ENCODE measurements at regions not wholly inside any gene's neighbourhood (a gene's known extent, or its start where the extent isn't known, plus 50 kb on each side); places are given as distances from the start of the nearest gene placed in this dataset.

DNA sequence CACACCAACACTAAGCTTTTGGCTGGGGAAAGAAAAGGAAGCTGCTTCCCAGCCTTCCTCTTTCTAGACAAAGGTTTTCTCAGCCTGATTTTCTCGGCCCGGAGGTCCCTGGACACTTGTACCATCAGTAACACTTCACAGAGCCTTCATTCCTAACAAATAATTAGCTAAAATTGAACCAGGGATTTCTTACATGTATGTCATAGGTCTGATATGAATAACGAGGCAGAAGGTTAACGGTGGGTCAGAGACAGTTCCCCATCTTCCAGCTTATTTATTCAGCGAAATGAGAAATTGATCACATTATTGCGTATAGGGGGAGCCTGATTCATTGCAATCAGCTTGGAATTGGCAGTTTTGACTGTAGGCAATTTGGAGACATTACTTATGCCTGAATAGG, 142.5 kb downstream of the SALL1 start:
- DNase-seq = no peak
- Histone ChIP-seq H3K4me1 (ENCODE audit: control insufficient read depth, low read depth, low read length) (peaks cover 2% of the 10 kb centered on the region), H3K79me2 (ENCODE audit: control insufficient read depth, insufficient read depth, low read length) (no peaks in the 10 kb centered on the region), H3K9ac (ENCODE audit: low read length) (no peak overlapping the region), H2AK5ac (ENCODE audit: low read length) (no peak overlapping the region), H3K27me3 (ENCODE audit: insufficient read depth, low read length, poor library complexity) (no peaks in the 10 kb centered on the region), H3K27ac (ENCODE audit: low read depth, low read length) (no peak overlapping the region), H3K36me3 (ENCODE audit: control insufficient read depth, insufficient read depth, low read length) (no peaks in the 10 kb centered on the region), H3K4me3 (ENCODE audit: low read length) (no peak overlapping the region), H4K8ac (ENCODE audit: low read depth, low read length) (no peak overlapping the region), H2BK5ac (ENCODE audit: low read length) (no peak overlapping the region), H3K23ac (ENCODE audit: low read length) (no peak overlapping the region), H3K18ac (ENCODE audit: low read length) (no peak overlapping the region), H2BK120ac (ENCODE audit: low read depth, low read length) (no peak overlapping the region), H3K79me1 (ENCODE audit: low read length) (no peaks in the 10 kb centered on the region), H3K56ac (ENCODE audit: low read length) (no peak overlapping the region), H4K5ac (ENCODE audit: low read length) (no peak overlapping the region), H2BK15ac (replicated peaks; ENCODE audit: low read depth) (no peak overlapping the region), H3K4ac (ENCODE audit: low read depth, low read length) (no peak overlapping the region), H3K4me2 (ENCODE audit: low read length) (no peak overlapping the region)
- WGBS (ENCODE audit: extremely low coverage, insufficient coverage, low lambda C conversion rate) = no CpG with 5 or more reads among the region's 6 CpGs

DNA sequence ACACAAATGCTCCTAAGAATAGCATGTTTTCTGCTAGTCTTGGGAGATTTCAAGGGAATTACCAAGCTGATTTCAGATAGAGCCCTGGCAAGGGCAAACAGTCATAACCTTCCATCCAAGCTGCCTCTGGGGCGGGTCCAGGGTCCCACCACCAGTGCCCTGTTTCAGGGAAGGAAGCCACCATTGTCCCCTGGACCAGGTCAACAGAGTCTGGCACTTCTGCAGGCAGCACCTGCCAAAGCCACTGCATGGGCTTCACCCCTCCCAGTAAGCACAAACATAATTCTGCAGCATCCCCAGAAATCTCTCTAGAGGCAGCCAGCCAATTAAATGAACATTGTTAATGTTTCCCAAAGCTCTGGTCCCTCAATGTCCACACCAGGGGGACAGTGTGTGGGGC, 143.0 kb downstream of the SALL1 start:
- Histone ChIP-seq H3K27me3 (ENCODE audit: insufficient read depth, low read length, poor library complexity) (no peaks in the 10 kb centered on the region), H3K56ac (ENCODE audit: low read length) (no peak overlapping the region), H2BK15ac (replicated peaks; ENCODE audit: low read depth) (no peak overlapping the region), H4K5ac (ENCODE audit: low read length) (no peak overlapping the region), H3K4me1 (ENCODE audit: control insufficient read depth, low read depth, low read length) (peaks cover 2% of the 10 kb centered on the region), H3K4me3 (ENCODE audit: low read length) (no peak overlapping the region), H2AK5ac (ENCODE audit: low read length) (no peak overlapping the region), H3K36me3 (ENCODE audit: control insufficient read depth, insufficient read depth, low read length) (no peaks in the 10 kb centered on the region), H2BK5ac (ENCODE audit: low read length) (no peak overlapping the region), H3K4ac (ENCODE audit: low read depth, low read length) (no peak overlapping the region), H3K18ac (ENCODE audit: low read length) (no peak overlapping the region), H2BK120ac (ENCODE audit: low read depth, low read length) (no peak overlapping the region), H3K9ac (ENCODE audit: low read length) (no peak overlapping the region), H3K4me2 (ENCODE audit: low read length) (no peak overlapping the region), H3K79me1 (ENCODE audit: low read length) (no peaks in the 10 kb centered on the region), H3K79me2 (ENCODE audit: control insufficient read depth, insufficient read depth, low read length) (no peaks in the 10 kb centered on the region), H3K23ac (ENCODE audit: low read length) (no peak overlapping the region), H4K8ac (ENCODE audit: low read depth, low read length) (no peak overlapping the region), H3K27ac (ENCODE audit: low read depth, low read length) (no peak overlapping the region)
- DNase-seq = no peak
- no CpG with 5 or more reads among the region's 1 CpG for WGBS (ENCODE audit: extremely low coverage, insufficient coverage, low lambda C conversion rate)

DNA sequence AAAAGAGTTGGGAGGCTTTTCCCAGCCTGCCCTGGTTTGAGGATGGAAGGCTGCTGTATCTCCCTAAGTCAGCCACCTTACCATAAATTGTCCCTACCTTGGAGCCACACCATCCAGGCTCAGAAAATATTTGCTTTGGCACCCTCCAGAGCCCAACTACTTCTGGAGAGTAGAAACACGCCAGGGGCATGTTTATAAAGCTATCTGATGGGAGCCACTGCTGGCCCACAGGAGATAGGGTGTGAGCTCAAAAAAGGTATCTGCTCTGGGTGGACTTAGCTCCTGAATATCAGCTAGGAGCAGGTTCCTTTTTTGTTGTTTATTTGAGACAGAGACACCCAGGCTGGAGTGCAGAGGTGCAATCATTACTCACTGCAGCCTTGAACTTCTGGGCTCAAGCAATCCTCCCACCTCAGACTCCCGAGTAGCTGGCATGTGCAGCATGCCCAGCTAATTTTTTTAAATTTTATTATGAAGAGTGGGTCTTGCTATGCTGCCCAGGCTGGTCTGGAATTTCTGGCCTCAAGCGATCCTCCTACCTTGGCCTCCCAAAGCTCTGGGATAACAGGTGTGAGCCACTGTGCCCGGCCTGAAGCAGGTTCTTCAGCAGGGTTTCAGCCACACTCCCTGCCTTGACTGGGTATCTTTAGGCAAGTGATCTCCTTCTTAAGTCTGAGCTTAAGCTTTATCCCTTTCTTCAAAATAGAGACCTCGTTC, 147.1 kb downstream of the SALL1 start:
- Histone ChIP-seq H4K8ac (ENCODE audit: low read depth, low read length) (no peak overlapping the region), H3K4me3 (ENCODE audit: low read length) (no peak overlapping the region), H3K23ac (ENCODE audit: low read length) (no peak overlapping the region), H3K9ac (ENCODE audit: low read length) (no peak overlapping the region), H2AK5ac (ENCODE audit: low read length) (no peak overlapping the region), H3K36me3 (ENCODE audit: control insufficient read depth, insufficient read depth, low read length) (no peaks in the 10 kb centered on the region), H3K79me2 (ENCODE audit: control insufficient read depth, insufficient read depth, low read length) (no peaks in the 10 kb centered on the region), H3K56ac (ENCODE audit: low read length) (no peak overlapping the region), H2BK15ac (replicated peaks; ENCODE audit: low read depth) (no peak overlapping the region), H3K4me2 (ENCODE audit: low read length) (no peak overlapping the region), H3K27ac (ENCODE audit: low read depth, low read length) (no peak overlapping the region), H3K4ac (ENCODE audit: low read depth, low read length) (no peak overlapping the region), H3K27me3 (ENCODE audit: insufficient read depth, low read length, poor library complexity) (no peaks in the 10 kb centered on the region), H4K5ac (ENCODE audit: low read length) (no peak overlapping the region), H3K4me1 (ENCODE audit: control insufficient read depth, low read depth, low read length) (peaks cover 5% of the 10 kb centered on the region), H2BK120ac (ENCODE audit: low read depth, low read length) (no peak overlapping the region), H2BK5ac (ENCODE audit: low read length) (no peak overlapping the region), H3K79me1 (ENCODE audit: low read length) (no peaks in the 10 kb centered on the region), H3K18ac (ENCODE audit: low read length) (no peak overlapping the region)
- no CpG with 5 or more reads among the region's 5 CpGs for WGBS (ENCODE audit: extremely low coverage, insufficient coverage, low lambda C conversion rate)
- no peak for DNase-seq

DNA sequence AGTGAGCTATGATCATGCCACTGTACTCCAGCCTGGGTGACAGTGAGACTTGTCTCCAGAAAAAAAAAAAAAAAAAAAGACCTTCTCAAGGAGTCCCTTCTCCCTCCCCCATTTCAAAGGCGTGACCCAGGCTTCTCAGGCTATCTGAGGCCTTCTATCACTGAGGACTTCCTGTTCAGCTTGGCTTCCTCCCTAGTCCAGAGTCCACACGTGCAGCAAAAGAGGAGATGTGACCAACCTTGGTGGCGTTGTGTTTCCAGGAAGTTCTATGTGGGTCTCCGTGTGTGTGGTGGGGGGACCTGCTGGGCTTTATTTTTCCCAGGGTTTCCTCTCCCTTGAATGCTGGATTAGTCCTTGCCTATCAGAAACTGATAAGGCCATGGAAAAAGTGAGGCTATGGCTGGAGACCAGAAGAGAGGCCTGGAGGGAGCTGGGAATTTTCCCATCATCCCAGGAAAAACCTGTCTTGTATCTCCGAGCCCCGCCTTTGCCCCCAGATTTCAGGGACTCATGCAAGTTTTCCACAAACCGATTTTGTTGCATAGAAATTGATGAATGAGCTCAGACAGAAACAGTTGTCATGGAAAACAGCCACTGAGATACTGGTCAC, 148.1 kb downstream of the SALL1 start:
- H2BK15ac ChIP-seq (replicated peaks; ENCODE audit: low read depth) = no peak overlapping the region
- H4K8ac ChIP-seq (ENCODE audit: low read depth, low read length) = no peak overlapping the region
- H3K79me1 ChIP-seq (ENCODE audit: low read length) = no peaks in the 10 kb centered on the region
- peaks cover 5% of the 10 kb centered on the region for H3K4me1 ChIP-seq (ENCODE audit: control insufficient read depth, low read depth, low read length)
- no peak overlapping the region for H3K4me3 ChIP-seq (ENCODE audit: low read length)
- H3K36me3 ChIP-seq (ENCODE audit: control insufficient read depth, insufficient read depth, low read length) = no peaks in the 10 kb centered on the region
- no peak overlapping the region for H3K9ac ChIP-seq (ENCODE audit: low read length)
- peak; percentile 80 for DNase-seq
- no peak overlapping the region for H3K18ac ChIP-seq (ENCODE audit: low read length)
- no peak overlapping the region for H2AK5ac ChIP-seq (ENCODE audit: low read length)
- H3K23ac ChIP-seq (ENCODE audit: low read length) = no peak overlapping the region
- no peak overlapping the region for H3K27ac ChIP-seq (ENCODE audit: low read depth, low read length)
- H3K27me3 ChIP-seq (ENCODE audit: insufficient read depth, low read length, poor library complexity) = no peaks in the 10 kb centered on the region
- H4K5ac ChIP-seq (ENCODE audit: low read length) = no peak overlapping the region
- H3K56ac ChIP-seq (ENCODE audit: low read length) = no peak overlapping the region
- H3K79me2 ChIP-seq (ENCODE audit: control insufficient read depth, insufficient read depth, low read length) = no peaks in the 10 kb centered on the region
- no peak overlapping the region for H2BK5ac ChIP-seq (ENCODE audit: low read length)
- H3K4me2 ChIP-seq (ENCODE audit: low read length) = no peak overlapping the region
- no CpG with 5 or more reads among the region's 7 CpGs for WGBS (ENCODE audit: extremely low coverage, insufficient coverage, low lambda C conversion rate)
- no peak overlapping the region for H3K4ac ChIP-seq (ENCODE audit: low read depth, low read length)
- H2BK120ac ChIP-seq (ENCODE audit: low read depth, low read length) = no peak overlapping the region

DNA sequence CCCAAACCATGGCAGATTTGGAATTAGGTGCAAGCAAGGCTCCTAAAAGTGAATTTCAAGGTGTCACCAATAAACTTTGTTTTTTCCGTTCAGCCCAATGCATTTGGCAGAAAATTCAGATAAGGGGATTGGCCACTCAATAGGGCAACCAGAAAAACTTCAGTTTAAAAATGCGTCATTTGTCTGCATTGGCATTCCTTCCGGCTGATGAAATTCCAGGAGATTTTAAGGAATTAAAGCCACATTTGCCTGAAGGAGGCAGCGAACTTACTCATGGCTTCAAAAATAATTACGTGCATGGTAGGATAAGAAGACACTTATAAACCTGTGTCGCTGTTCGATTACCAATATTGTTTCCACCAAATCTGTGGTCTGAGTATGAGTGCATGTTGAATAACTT, 151.9 kb downstream of the SALL1 start:
- H3K4ac ChIP-seq (ENCODE audit: low read depth, low read length) = no peak overlapping the region
- no peak overlapping the region for H3K4me2 ChIP-seq (ENCODE audit: low read length)
- peak; percentile 55 for DNase-seq
- no peak overlapping the region for H3K9ac ChIP-seq (ENCODE audit: low read length)
- no peak overlapping the region for H3K18ac ChIP-seq (ENCODE audit: low read length)
- no CpG with 5 or more reads among the region's 7 CpGs for WGBS (ENCODE audit: extremely low coverage, insufficient coverage, low lambda C conversion rate)
- no peak overlapping the region for H3K56ac ChIP-seq (ENCODE audit: low read length)
- no peaks in the 10 kb centered on the region for H3K79me2 ChIP-seq (ENCODE audit: control insufficient read depth, insufficient read depth, low read length)
- no peaks in the 10 kb centered on the region for H3K79me1 ChIP-seq (ENCODE audit: low read length)
- H4K5ac ChIP-seq (ENCODE audit: low read length) = no peak overlapping the region
- H2BK5ac ChIP-seq (ENCODE audit: low read length) = no peak overlapping the region
- no peak overlapping the region for H2BK120ac ChIP-seq (ENCODE audit: low read depth, low read length)
- no peak overlapping the region for H2AK5ac ChIP-seq (ENCODE audit: low read length)
- no peaks in the 10 kb centered on the region for H3K27me3 ChIP-seq (ENCODE audit: insufficient read depth, low read length, poor library complexity)
- peaks cover 5% of the 10 kb centered on the region for H3K4me1 ChIP-seq (ENCODE audit: control insufficient read depth, low read depth, low read length)
- no peak overlapping the region for H4K8ac ChIP-seq (ENCODE audit: low read depth, low read length)
- no peak overlapping the region for H3K4me3 ChIP-seq (ENCODE audit: low read length)
- H3K23ac ChIP-seq (ENCODE audit: low read length) = no peak overlapping the region
- no peaks in the 10 kb centered on the region for H3K36me3 ChIP-seq (ENCODE audit: control insufficient read depth, insufficient read depth, low read length)
- no peak overlapping the region for H2BK15ac ChIP-seq (replicated peaks; ENCODE audit: low read depth)
- no peak overlapping the region for H3K27ac ChIP-seq (ENCODE audit: low read depth, low read length)

DNA sequence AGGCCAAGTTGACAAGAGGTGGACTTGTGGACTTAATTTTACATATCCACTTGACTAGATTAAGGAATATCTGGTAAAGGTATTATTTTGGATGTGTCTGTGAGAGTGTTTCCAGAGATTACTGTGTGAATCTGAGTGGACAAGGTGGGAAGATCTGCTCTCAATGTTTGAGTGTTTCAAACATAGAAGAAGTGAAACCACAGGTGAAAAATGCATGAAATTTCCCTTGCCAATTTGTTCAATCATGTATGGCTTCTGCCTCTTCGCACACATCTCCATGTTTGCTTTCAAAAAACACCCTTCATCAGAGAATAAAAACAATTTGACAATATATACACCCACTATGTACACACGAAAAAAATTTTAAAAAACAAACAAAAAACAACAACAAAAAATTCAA, 152.7 kb downstream of the SALL1 start:
- Histone ChIP-seq H3K56ac (ENCODE audit: low read length) (no peak overlapping the region), H4K8ac (ENCODE audit: low read depth, low read length) (no peak overlapping the region), H3K4ac (ENCODE audit: low read depth, low read length) (no peak overlapping the region), H2BK5ac (ENCODE audit: low read length) (no peak overlapping the region), H3K4me3 (ENCODE audit: low read length) (no peak overlapping the region), H4K5ac (ENCODE audit: low read length) (no peak overlapping the region), H3K79me1 (ENCODE audit: low read length) (no peaks in the 10 kb centered on the region), H2AK5ac (ENCODE audit: low read length) (no peak overlapping the region), H3K27me3 (ENCODE audit: insufficient read depth, low read length, poor library complexity) (no peaks in the 10 kb centered on the region), H3K4me1 (ENCODE audit: control insufficient read depth, low read depth, low read length) (peaks cover 5% of the 10 kb centered on the region), H3K23ac (ENCODE audit: low read length) (no peak overlapping the region), H2BK15ac (replicated peaks; ENCODE audit: low read depth) (no peak overlapping the region), H3K79me2 (ENCODE audit: control insufficient read depth, insufficient read depth, low read length) (no peaks in the 10 kb centered on the region), H3K18ac (ENCODE audit: low read length) (no peak overlapping the region), H3K9ac (ENCODE audit: low read length) (no peak overlapping the region), H2BK120ac (ENCODE audit: low read depth, low read length) (no peak overlapping the region), H3K27ac (ENCODE audit: low read depth, low read length) (no peak overlapping the region), H3K4me2 (ENCODE audit: low read length) (no peak overlapping the region), H3K36me3 (ENCODE audit: control insufficient read depth, insufficient read depth, low read length) (no peaks in the 10 kb centered on the region)
- WGBS (ENCODE audit: extremely low coverage, insufficient coverage, low lambda C conversion rate) = 100% methylated on average over 1 of the region's 2 CpGs
- no peak for DNase-seq
